ENCODE measurements at regions not wholly inside any gene's neighbourhood (a gene's known extent, or its start where the extent isn't known, plus 50 kb on each side); places are given as distances from the start of the nearest gene placed in this dataset.

DNA sequence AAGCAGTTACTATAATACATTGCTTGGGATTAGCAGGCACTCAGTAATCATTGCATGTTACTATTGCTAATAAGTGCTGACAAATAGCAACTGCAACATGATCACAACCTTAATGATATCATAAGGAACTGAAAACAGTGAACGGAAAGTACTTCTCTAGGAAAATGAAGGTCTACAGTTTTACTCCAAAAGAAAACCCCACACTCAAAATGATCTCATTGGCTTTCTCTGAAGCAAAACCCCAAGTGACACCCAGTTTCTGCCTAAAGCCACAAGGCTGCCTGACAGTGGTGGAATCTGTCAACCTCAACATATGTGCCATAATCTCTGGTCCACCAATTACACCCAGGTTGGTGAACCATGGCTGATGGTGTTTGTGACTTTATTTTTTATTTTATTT, 137.6 kb downstream of the PTGER3 start:
- TF ChIP-seq CTCF (conservative IDR thresholded peaks at IDR 0.05): no peak
- Histone ChIP-seq H3K23me2 (ENCODE audit: insufficient read length, low read depth, low read length, poor library complexity, severe bottlenecking) (no peaks in the 10 kb centered on the region), H4K20me1 (ENCODE audit: control insufficient read depth, insufficient read depth, insufficient read length) (no peaks in the 10 kb centered on the region), H3K23ac (ENCODE audit: insufficient read length, low read depth, low read length) (no peak overlapping the region), H3K4ac (ENCODE audit: low read depth, low read length) (no peak overlapping the region), H2AK5ac (ENCODE audit: insufficient read length, low read length) (no peak overlapping the region), H3K27me3 (ENCODE audit: insufficient read depth, low read length) (no peaks in the 10 kb centered on the region), H3K9me3 (ENCODE audit: control insufficient read depth, low read depth, low read length) (no peaks in the 10 kb centered on the region), H2BK12ac (ENCODE audit: insufficient read length, low read depth, low read length) (no peak overlapping the region), H4K5ac (ENCODE audit: insufficient read length, low read depth, low read length) (no peak overlapping the region), H2AFZ (ENCODE audit: low read length) (no peak overlapping the region), H3K27ac (ENCODE audit: insufficient read length, low read depth, low read length) (no peak overlapping the region), H3K79me2 (ENCODE audit: insufficient read depth, low read length) (no peaks in the 10 kb centered on the region), H4K8ac (replicated peaks; ENCODE audit: insufficient read length, low read depth, low read length) (no peak overlapping the region), H3K18ac (ENCODE audit: insufficient read length, low read depth, low read length) (no peak overlapping the region), H2BK15ac (ENCODE audit: low read depth, low read length) (no peak overlapping the region), H3K4me2 (ENCODE audit: insufficient read depth, insufficient read length, low read length) (no peak overlapping the region), H3K9ac (ENCODE audit: extremely low read depth, insufficient read length, low read length) (no peak overlapping the region), H3T11ph (ENCODE audit: low read length) (no peak overlapping the region), H2BK20ac (ENCODE audit: low read depth, low read length, poor library complexity, severe bottlenecking) (no peak overlapping the region), H3K56ac (ENCODE audit: insufficient read length, low read depth, low read length) (no peak overlapping the region), H2BK120ac (ENCODE audit: low read depth, low read length, poor library complexity, severe bottlenecking) (no peak overlapping the region), H3K79me1 (ENCODE audit: insufficient read depth, low read depth, low read length, poor library complexity, severe bottlenecking) (no peaks in the 10 kb centered on the region), H4K91ac (ENCODE audit: insufficient read length, low read depth, low read length) (no peak overlapping the region), H3K4me1 (ENCODE audit: insufficient read depth, low read length) (no peaks in the 10 kb centered on the region), H3K14ac (ENCODE audit: insufficient read depth, low read length) (no peak overlapping the region), H2BK5ac (ENCODE audit: insufficient read length, low read length) (no peak overlapping the region)
- Mint-ChIP-seq H3K4me1 (no peaks in the 10 kb centered on the region), H3K36me3 (ENCODE audit: insufficient read depth in 1 of 3, low read depth in 3 of 3) (no peaks in the 10 kb centered on the region), H3K9me3 (no peaks in the 10 kb centered on the region; a peak in 2 of 5 replicates), H3K27ac (no peak overlapping the region), H3K4me3 (no peak overlapping the region), H3K27me3 (ENCODE audit: low read depth) (no peaks in the 10 kb centered on the region)
- no peak for DNase-seq
- WGBS (ENCODE audit: extremely low coverage, insufficient read length, low lambda C conversion rate): no CpG with 5 or more reads among the region's 1 CpG

Data from H9 (cell line).